SU-DHL-6 (cell line): ENCODE measurements at regions not wholly inside any gene's neighbourhood (a gene's known extent, or its start where the extent isn't known, plus 50 kb on each side); places are given as distances from the start of the nearest gene placed in this dataset.

Experiments used
- H2AFZ ChIP-seq: fragments of 200-600 bp; sonication (generic); 2 replicates; pipeline ENCODE4 v1.6.1; 2014; ENCODE audit warnings: low read depth, mild to moderate bottlenecking, moderate library complexity, mixed read lengths, antibody characterized with exemption, low read length; ENCODE audit not compliant: severe bottlenecking
- H3F3A ChIP-seq: fragments of 200-600 bp; shearing (Covaris generic); 2 replicates; pipeline ENCODE4 v1.6.0; 2016; ENCODE audit warnings: antibody characterized with exemption, mild to moderate bottlenecking; ENCODE audit not compliant: insufficient read depth
- H3K27ac ChIP-seq: fragments of 200-600 bp; sonication (generic); 2 replicates; pipeline ENCODE4 v1.5.1; 2016; ENCODE audit warnings: low read depth, mild to moderate bottlenecking, low read length, moderate library complexity, mixed read lengths
- H3K27me3 ChIP-seq: fragments of 200-600 bp; sonication (generic), shearing (Covaris generic); 2 replicates; pipeline ENCODE4 v1.6.0; 2014; ENCODE audit warnings: mild to moderate bottlenecking, low read length
- H3K36me3 ChIP-seq: fragments of 200-600 bp; sonication (generic); 2 replicates; pipeline ENCODE4 v1.6.1; 2014; ENCODE audit warnings: mild to moderate bottlenecking, low read length, mixed read lengths
- H3K4me2 ChIP-seq: fragments of 300-600, 200-600 bp; shearing (Covaris generic), sonication (generic); 2 replicates; pipeline ENCODE4 v1.6.0; 2014; ENCODE audit warnings: low read length, low read depth, mild to moderate bottlenecking; ENCODE audit not compliant: poor library complexity, severe bottlenecking
- H3K4me3 ChIP-seq: fragments of 200-600 bp; sonication (generic); 2 replicates; pipeline ENCODE4 v1.5.1; 2014; ENCODE audit warnings: antibody characterized with exemption, low read length, mild to moderate bottlenecking, mixed read lengths; ENCODE audit not compliant: insufficient read depth, poor library complexity, severe bottlenecking
- H3K79me2 ChIP-seq: fragments of 200-600 bp; sonication (generic); 2 replicates; pipeline ENCODE4 v1.6.1; 2014; ENCODE audit warnings: mild to moderate bottlenecking, low read length, moderate library complexity; ENCODE audit not compliant: insufficient read depth
- H3K9ac ChIP-seq: fragments of 200-600 bp; sonication (generic); 2 replicates; pipeline ENCODE4 v1.7.0; 2014; ENCODE audit warnings: mild to moderate bottlenecking, low read length
- H3K9me2 ChIP-seq: fragments of 200-600 bp; sonication (generic); replicated peaks from 2 replicates; pipeline ENCODE4 v1.6.1; 2014; ENCODE audit warnings: low read length; ENCODE audit not compliant: insufficient read depth
- H3K9me3 ChIP-seq: fragments of 200-600 bp; sonication (generic); 2 replicates; pipeline ENCODE4 v1.6.1; 2014; ENCODE audit warnings: low read length, mixed read lengths; ENCODE audit not compliant: insufficient read depth
- H4K20me1 ChIP-seq: fragments of 200-600 bp; sonication (generic); 2 replicates; pipeline ENCODE4 v1.6.1; 2014; ENCODE audit warnings: low read depth, mild to moderate bottlenecking, antibody characterized with exemption, low read length, moderate library complexity, mixed read lengths
- CTCF ChIP-seq: fragments of 200-600 bp; sonication (generic); IDR thresholded peaks from one replicate; pipeline ENCODE4 v1.5.1; 2017; ENCODE audit warnings: antibody characterized with exemption, mild to moderate bottlenecking, low read length, moderate library complexity; ENCODE audit not compliant: insufficient read depth, poor library complexity, severe bottlenecking
- EZH2phosphoT487 ChIP-seq: fragments of 200-600 bp; sonication (generic), shearing (Covaris generic); conservative IDR thresholded peaks from 2 replicates; pipeline ENCODE4 v1.6.1; 2018; ENCODE audit warnings: mild to moderate bottlenecking, antibody characterized with exemption, low read length, moderate library complexity, mixed read lengths

- Histone ChIP-seq H3K9me2 (no peaks in the 10 kb centered on the region), H3K9ac (no peak overlapping the region), H3K27ac (no peak overlapping the region), H3K9me3 (peaks cover 5% of the 10 kb centered on the region; the same call in 1 of the 2 replicates), H3K4me3 (no peak overlapping the region), H3F3A (no peaks in the 10 kb centered on the region), H3K79me2 (no peaks in the 10 kb centered on the region), H3K36me3 (no peaks in the 10 kb centered on the region), H4K20me1 (no peaks in the 10 kb centered on the region), H3K27me3 (no peaks in the 10 kb centered on the region), H3K4me2 (no peak overlapping the region), H2AFZ (no peak overlapping the region)
- TF ChIP-seq EZH2phosphoT487 (no peak), CTCF (no peak)
These were observed 110.4 kb downstream of the CBLN2 start for GRCh38 chr18:72433756-72434155.

GRCh38 chr18:72427721-72428120 is 116.4 kb downstream of the CBLN2 start:
- H3K79me2 ChIP-seq: no peaks in the 10 kb centered on the region
- no peak overlapping the region for H3K9ac ChIP-seq
- no peaks in the 10 kb centered on the region for H3K9me2 ChIP-seq
- H2AFZ ChIP-seq: peak overlapping the region; percentile 43
- no peaks in the 10 kb centered on the region for H3K27me3 ChIP-seq
- TF ChIP-seq EZH2phosphoT487 (no peak), CTCF (no peak)
- H3K4me3 ChIP-seq: no peak overlapping the region
- H3K9me3 ChIP-seq: peaks cover 5% of the 10 kb centered on the region; the same call in 1 of the 2 replicates
- H3K36me3 ChIP-seq: no peaks in the 10 kb centered on the region
- no peak overlapping the region for H3K4me2 ChIP-seq
- no peaks in the 10 kb centered on the region for H3F3A ChIP-seq
- no peak overlapping the region for H3K27ac ChIP-seq
- H4K20me1 ChIP-seq: no peaks in the 10 kb centered on the region

GRCh38 chr18:72419914-72420313 is 124.2 kb downstream of the CBLN2 start:
- H3K4me3 ChIP-seq: no peak overlapping the region
- no peak overlapping the region for H3K27ac ChIP-seq
- TF ChIP-seq CTCF (no peak), EZH2phosphoT487 (no peak)
- no peak overlapping the region for H3K4me2 ChIP-seq
- no peaks in the 10 kb centered on the region for H3K79me2 ChIP-seq
- no peaks in the 10 kb centered on the region for H4K20me1 ChIP-seq
- no peaks in the 10 kb centered on the region for H3F3A ChIP-seq
- H3K36me3 ChIP-seq: no peaks in the 10 kb centered on the region
- H3K9me2 ChIP-seq: no peaks in the 10 kb centered on the region
- H3K9me3 ChIP-seq: no peaks in the 10 kb centered on the region
- no peak overlapping the region for H2AFZ ChIP-seq
- no peak overlapping the region for H3K9ac ChIP-seq
- H3K27me3 ChIP-seq: no peaks in the 10 kb centered on the region
